Liver (tissue), 3 donors: ENCODE measurements at regions not wholly inside any gene's neighbourhood (a gene's known extent, or its start where the extent isn't known, plus 50 kb on each side); places are given as distances from the start of the nearest gene placed in this dataset.

ENCODE experiments used
- ATF3 ChIP-seq: IDR thresholded peaks from 2 replicates; pipeline ENCODE4 v1.6.1; 2016; ENCODE audit warnings: antibody characterized with exemption
- HNF4G ChIP-seq: IDR thresholded peaks from 2 replicates; pipeline ENCODE4 v1.6.1; 2016; ENCODE audit warnings: antibody characterized with exemption
- JUND ChIP-seq, 2 donors: IDR thresholded peaks; 2 replicates each; pipeline ENCODE4 v1.6.1; 2016; ENCODE audit warnings: antibody characterized with exemption in 2 of 2
- RAD21 ChIP-seq, 2 donors: IDR thresholded peaks; 2 replicates each; pipeline ENCODE4 v1.6.1; 2016; ENCODE audit warnings: antibody characterized with exemption in 2 of 2, mild to moderate bottlenecking in 2 of 2
- TAF1 ChIP-seq: conservative IDR thresholded peaks from 2 replicates; pipeline ENCODE4 v1.6.1; 2016; ENCODE audit warnings: antibody characterized with exemption, mild to moderate bottlenecking
- YY1 ChIP-seq: IDR thresholded peaks from 2 replicates; pipeline ENCODE4 v1.6.1; 2016; ENCODE audit warnings: antibody characterized with exemption, mild to moderate bottlenecking
- TF ChIP-seq, protein P1 (sequence below): fragments of 150-350 bp; IDR thresholded peaks from 2 replicates; pipeline ENCODE4 v1.5.1; 2017; ENCODE audit warnings: improper control_type of control experiment, low read depth, low read length; ENCODE audit not compliant: missing input control
- TF ChIP-seq, protein P2 (sequence below): IDR thresholded peaks from 2 replicates; pipeline ENCODE4 v1.6.1; 2016; ENCODE audit warnings: antibody characterized with exemption, mild to moderate bottlenecking
- donor health status: healthy.
- donor health status: healthy.

- TF ChIP-seq, protein P1, sequence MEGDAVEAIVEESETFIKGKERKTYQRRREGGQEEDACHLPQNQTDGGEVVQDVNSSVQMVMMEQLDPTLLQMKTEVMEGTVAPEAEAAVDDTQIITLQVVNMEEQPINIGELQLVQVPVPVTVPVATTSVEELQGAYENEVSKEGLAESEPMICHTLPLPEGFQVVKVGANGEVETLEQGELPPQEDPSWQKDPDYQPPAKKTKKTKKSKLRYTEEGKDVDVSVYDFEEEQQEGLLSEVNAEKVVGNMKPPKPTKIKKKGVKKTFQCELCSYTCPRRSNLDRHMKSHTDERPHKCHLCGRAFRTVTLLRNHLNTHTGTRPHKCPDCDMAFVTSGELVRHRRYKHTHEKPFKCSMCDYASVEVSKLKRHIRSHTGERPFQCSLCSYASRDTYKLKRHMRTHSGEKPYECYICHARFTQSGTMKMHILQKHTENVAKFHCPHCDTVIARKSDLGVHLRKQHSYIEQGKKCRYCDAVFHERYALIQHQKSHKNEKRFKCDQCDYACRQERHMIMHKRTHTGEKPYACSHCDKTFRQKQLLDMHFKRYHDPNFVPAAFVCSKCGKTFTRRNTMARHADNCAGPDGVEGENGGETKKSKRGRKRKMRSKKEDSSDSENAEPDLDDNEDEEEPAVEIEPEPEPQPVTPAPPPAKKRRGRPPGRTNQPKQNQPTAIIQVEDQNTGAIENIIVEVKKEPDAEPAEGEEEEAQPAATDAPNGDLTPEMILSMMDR: no peak
- TF ChIP-seq, protein P2, sequence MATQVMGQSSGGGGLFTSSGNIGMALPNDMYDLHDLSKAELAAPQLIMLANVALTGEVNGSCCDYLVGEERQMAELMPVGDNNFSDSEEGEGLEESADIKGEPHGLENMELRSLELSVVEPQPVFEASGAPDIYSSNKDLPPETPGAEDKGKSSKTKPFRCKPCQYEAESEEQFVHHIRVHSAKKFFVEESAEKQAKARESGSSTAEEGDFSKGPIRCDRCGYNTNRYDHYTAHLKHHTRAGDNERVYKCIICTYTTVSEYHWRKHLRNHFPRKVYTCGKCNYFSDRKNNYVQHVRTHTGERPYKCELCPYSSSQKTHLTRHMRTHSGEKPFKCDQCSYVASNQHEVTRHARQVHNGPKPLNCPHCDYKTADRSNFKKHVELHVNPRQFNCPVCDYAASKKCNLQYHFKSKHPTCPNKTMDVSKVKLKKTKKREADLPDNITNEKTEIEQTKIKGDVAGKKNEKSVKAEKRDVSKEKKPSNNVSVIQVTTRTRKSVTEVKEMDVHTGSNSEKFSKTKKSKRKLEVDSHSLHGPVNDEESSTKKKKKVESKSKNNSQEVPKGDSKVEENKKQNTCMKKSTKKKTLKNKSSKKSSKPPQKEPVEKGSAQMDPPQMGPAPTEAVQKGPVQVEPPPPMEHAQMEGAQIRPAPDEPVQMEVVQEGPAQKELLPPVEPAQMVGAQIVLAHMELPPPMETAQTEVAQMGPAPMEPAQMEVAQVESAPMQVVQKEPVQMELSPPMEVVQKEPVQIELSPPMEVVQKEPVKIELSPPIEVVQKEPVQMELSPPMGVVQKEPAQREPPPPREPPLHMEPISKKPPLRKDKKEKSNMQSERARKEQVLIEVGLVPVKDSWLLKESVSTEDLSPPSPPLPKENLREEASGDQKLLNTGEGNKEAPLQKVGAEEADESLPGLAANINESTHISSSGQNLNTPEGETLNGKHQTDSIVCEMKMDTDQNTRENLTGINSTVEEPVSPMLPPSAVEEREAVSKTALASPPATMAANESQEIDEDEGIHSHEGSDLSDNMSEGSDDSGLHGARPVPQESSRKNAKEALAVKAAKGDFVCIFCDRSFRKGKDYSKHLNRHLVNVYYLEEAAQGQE: no peak
- TF ChIP-seq HNF4G (no peak), TAF1 (no peak), YY1 (no peak), RAD21 (IDR thresholded peaks at IDR 0.05) (no peak), JUND (IDR thresholded peaks at IDR 0.05) (no peak), ATF3 (no peak)
These were observed 72.5 kb upstream of the AGTR1 start for GRCh38 chr3:148625095-148625736.
